ENCODE measurements at regions not wholly inside any gene's neighbourhood (a gene's known extent, or its start where the extent isn't known, plus 50 kb on each side); places are given as distances from the start of the nearest gene placed in this dataset.

DNA sequence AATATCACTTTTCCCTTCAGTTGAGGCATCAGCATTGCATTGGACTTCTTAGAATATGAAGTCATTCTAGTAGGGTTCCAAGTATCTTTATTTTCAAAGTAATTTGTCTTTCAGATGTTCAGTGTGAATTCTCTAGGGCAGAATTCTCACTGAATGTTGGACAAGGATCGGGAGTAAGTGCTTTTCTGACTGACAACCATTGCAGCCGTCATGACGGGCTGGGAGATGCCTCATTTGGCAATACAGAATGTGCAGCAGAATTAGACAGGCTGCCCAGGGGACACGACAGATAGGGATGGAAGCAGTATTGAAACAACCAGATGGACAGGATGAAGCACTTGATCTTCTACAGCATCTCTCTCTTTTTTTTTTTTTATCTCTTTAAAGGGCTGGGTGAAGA lies 129.0 kb downstream of the ICE1 start:
- TF ChIP-seq, protein P1, sequence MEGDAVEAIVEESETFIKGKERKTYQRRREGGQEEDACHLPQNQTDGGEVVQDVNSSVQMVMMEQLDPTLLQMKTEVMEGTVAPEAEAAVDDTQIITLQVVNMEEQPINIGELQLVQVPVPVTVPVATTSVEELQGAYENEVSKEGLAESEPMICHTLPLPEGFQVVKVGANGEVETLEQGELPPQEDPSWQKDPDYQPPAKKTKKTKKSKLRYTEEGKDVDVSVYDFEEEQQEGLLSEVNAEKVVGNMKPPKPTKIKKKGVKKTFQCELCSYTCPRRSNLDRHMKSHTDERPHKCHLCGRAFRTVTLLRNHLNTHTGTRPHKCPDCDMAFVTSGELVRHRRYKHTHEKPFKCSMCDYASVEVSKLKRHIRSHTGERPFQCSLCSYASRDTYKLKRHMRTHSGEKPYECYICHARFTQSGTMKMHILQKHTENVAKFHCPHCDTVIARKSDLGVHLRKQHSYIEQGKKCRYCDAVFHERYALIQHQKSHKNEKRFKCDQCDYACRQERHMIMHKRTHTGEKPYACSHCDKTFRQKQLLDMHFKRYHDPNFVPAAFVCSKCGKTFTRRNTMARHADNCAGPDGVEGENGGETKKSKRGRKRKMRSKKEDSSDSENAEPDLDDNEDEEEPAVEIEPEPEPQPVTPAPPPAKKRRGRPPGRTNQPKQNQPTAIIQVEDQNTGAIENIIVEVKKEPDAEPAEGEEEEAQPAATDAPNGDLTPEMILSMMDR (tag by site-specific recombination; IDR thresholded peaks at IDR 0.05): no peak
- TF ChIP-seq, protein P2, sequence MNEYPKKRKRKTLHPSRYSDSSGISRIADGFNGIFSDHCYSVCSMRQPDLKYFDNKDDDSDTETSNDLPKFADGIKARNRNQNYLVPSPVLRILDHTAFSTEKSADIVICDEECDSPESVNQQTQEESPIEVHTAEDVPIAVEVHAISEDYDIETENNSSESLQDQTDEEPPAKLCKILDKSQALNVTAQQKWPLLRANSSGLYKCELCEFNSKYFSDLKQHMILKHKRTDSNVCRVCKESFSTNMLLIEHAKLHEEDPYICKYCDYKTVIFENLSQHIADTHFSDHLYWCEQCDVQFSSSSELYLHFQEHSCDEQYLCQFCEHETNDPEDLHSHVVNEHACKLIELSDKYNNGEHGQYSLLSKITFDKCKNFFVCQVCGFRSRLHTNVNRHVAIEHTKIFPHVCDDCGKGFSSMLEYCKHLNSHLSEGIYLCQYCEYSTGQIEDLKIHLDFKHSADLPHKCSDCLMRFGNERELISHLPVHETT (tag by site-specific recombination; IDR thresholded peaks at IDR 0.05): no peak
- no peak for TF ChIP-seq ZNF16 (tag by site-specific recombination; IDR thresholded peaks at IDR 0.05; ENCODE audit: low read depth)
- TF ChIP-seq, protein P3, sequence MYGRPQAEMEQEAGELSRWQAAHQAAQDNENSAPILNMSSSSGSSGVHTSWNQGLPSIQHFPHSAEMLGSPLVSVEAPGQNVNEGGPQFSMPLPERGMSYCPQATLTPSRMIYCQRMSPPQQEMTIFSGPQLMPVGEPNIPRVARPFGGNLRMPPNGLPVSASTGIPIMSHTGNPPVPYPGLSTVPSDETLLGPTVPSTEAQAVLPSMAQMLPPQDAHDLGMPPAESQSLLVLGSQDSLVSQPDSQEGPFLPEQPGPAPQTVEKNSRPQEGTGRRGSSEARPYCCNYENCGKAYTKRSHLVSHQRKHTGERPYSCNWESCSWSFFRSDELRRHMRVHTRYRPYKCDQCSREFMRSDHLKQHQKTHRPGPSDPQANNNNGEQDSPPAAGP (tag by site-specific recombination; IDR thresholded peaks at IDR 0.05): no peak
- TF ChIP-seq, protein P4, sequence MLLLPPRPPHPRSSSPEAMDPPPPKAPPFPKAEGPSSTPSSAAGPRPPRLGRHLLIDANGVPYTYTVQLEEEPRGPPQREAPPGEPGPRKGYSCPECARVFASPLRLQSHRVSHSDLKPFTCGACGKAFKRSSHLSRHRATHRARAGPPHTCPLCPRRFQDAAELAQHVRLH (tag by site-specific recombination; IDR thresholded peaks at IDR 0.05): no peak
- TF ChIP-seq KLF7 (tag by site-specific recombination; IDR thresholded peaks at IDR 0.05; ENCODE audit: borderline replicate concordance): no peak
- TF ChIP-seq, protein P5, sequence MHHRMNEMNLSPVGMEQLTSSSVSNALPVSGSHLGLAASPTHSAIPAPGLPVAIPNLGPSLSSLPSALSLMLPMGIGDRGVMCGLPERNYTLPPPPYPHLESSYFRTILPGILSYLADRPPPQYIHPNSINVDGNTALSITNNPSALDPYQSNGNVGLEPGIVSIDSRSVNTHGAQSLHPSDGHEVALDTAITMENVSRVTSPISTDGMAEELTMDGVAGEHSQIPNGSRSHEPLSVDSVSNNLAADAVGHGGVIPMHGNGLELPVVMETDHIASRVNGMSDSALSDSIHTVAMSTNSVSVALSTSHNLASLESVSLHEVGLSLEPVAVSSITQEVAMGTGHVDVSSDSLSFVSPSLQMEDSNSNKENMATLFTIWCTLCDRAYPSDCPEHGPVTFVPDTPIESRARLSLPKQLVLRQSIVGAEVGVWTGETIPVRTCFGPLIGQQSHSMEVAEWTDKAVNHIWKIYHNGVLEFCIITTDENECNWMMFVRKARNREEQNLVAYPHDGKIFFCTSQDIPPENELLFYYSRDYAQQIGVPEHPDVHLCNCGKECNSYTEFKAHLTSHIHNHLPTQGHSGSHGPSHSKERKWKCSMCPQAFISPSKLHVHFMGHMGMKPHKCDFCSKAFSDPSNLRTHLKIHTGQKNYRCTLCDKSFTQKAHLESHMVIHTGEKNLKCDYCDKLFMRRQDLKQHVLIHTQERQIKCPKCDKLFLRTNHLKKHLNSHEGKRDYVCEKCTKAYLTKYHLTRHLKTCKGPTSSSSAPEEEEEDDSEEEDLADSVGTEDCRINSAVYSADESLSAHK (tag by site-specific recombination; IDR thresholded peaks at IDR 0.05): no peak
- no peak for TF ChIP-seq SP7 (tag by site-specific recombination; IDR thresholded peaks at IDR 0.05)
- no peak for TF ChIP-seq ZNF292 (tag by site-specific recombination; IDR thresholded peaks at IDR 0.05; ENCODE audit: borderline replicate concordance, low read depth)
- TF ChIP-seq ZNF274 (IDR thresholded peaks at IDR 0.05; ENCODE audit: low read length): no peak
- TF ChIP-seq ZNF274 (tag by site-specific recombination; IDR thresholded peaks at IDR 0.05; ENCODE audit: borderline replicate concordance): no peak
- no peak for TF ChIP-seq ZNF585B (tag by site-specific recombination; IDR thresholded peaks at IDR 0.05)
